CD8-positive, alpha-beta memory T cell (primary cell): ENCODE measurements at regions not wholly inside any gene's neighbourhood (a gene's known extent, or its start where the extent isn't known, plus 50 kb on each side); places are given as distances from the start of the nearest gene placed in this dataset.

Source experiments
- CTCF ChIA-PET: fragments of 350-600 bp; sonication (Branson Sonifier 250); formaldehyde crosslinking; loops from one replicate; lab custom pipeline; 2021; ENCODE audit warnings: antibody characterized with exemption; lab: Charles Lee
- POLR2A ChIA-PET: fragments of 350-600 bp; sonication (Branson Sonifier 250); formaldehyde crosslinking; loops from one replicate; lab custom pipeline; 2021; ENCODE audit warnings: antibody characterized with exemption; lab: Charles Lee
- DNase-seq, 5 donors: peaks; one replicate each; pipeline versions ENCODE4 v3.0.0 to v3.0.0-alpha.2; 2020 to 2022; ENCODE audit warnings: mixed read lengths in 1 of 5
- H3K27ac ChIP-seq: one replicate; pipeline ENCODE4 v1.7.0; 2013; ENCODE audit warnings: low read depth, mild to moderate bottlenecking, low read length, moderate library complexity
- H3K27me3 ChIP-seq: 2 replicates; pipeline ENCODE4 v1.7.0; 2013; ENCODE audit warnings: low read length, mild to moderate bottlenecking; ENCODE audit not compliant: insufficient read depth, poor library complexity, severe bottlenecking
- H3K36me3 ChIP-seq: 2 replicates; pipeline ENCODE4 v1.7.0; 2013; ENCODE audit warnings: mild to moderate bottlenecking, low read length, moderate library complexity; ENCODE audit not compliant: insufficient read depth
- H3K4me1 ChIP-seq: 2 replicates; pipeline ENCODE4 v1.7.0; 2013; ENCODE audit warnings: mild to moderate bottlenecking, low read length, moderate library complexity; ENCODE audit not compliant: insufficient read depth
- H3K4me3 ChIP-seq: 2 replicates; pipeline ENCODE4 v1.7.0; 2013; ENCODE audit warnings: mild to moderate bottlenecking, low read length
- H3K9me3 ChIP-seq: 2 replicates; pipeline ENCODE4 v1.7.0; 2013; ENCODE audit warnings: mild to moderate bottlenecking, low read length
- H3K27ac Mint-ChIP-seq, 8 donors: one replicate each; pipeline ENCODE4 v1.8.0; 2020 to 2021; ENCODE audit warnings: mixed read lengths in 8 of 8, mild to moderate bottlenecking in 6 of 8, inconsistent platforms in 3 of 8, moderate library complexity in 3 of 8
- H3K27me3 Mint-ChIP-seq, 2 donors: one replicate each; pipeline ENCODE4 v1.8.0; 2020 to 2021; ENCODE audit warnings: mixed read lengths in 2 of 2, mild to moderate bottlenecking in 1 of 2, moderate library complexity in 1 of 2
- H3K36me3 Mint-ChIP-seq, 3 donors: one replicate each; pipeline ENCODE4 v1.8.0; 2020 to 2021; ENCODE audit warnings: mixed read lengths in 3 of 3, inconsistent platforms in 1 of 3, mild to moderate bottlenecking in 1 of 3
- H3K4me1 Mint-ChIP-seq, 3 donors: one replicate each; pipeline ENCODE4 v1.8.0; 2020 to 2021; ENCODE audit warnings: mixed read lengths in 3 of 3, inconsistent platforms in 1 of 3, mild to moderate bottlenecking in 1 of 3
- H3K4me3 Mint-ChIP-seq, 7 donors: one replicate each; pipeline ENCODE4 v1.8.0; 2020 to 2021; ENCODE audit warnings: mixed read lengths in 7 of 7, mild to moderate bottlenecking in 6 of 7, moderate library complexity in 4 of 7, inconsistent platforms in 2 of 7
- H3K9me3 Mint-ChIP-seq, 5 donors: one replicate each; pipeline ENCODE4 v1.8.0; 2020 to 2022; ENCODE audit warnings: mixed read lengths in 5 of 5, mild to moderate bottlenecking in 3 of 5, moderate library complexity in 2 of 5, inconsistent platforms in 1 of 5

- no peaks in the 10 kb centered on the region for H3K27me3 ChIP-seq
- Mint-ChIP-seq H3K9me3 (no peaks in the 10 kb centered on the region), H3K36me3 (no peaks in the 10 kb centered on the region), H3K27me3 (peaks cover 5 to 19% of the 10 kb centered on the region in 2 donors), H3K27ac (no peak overlapping the region), H3K4me3 (no peak overlapping the region), H3K4me1 (no peaks in the 10 kb centered on the region)
- ChIA-PET POLR2A (no interaction called here), CTCF (no interaction called here)
- no peaks in the 10 kb centered on the region for H3K4me1 ChIP-seq
- DNase-seq: no peak
- H3K4me3 ChIP-seq: no peak overlapping the region
- no peak overlapping the region for H3K27ac ChIP-seq
- no peaks in the 10 kb centered on the region for H3K9me3 ChIP-seq
- H3K36me3 ChIP-seq: no peaks in the 10 kb centered on the region
Measured at GRCh38 chr18:75530566-75531211, 103.2 kb upstream of the SMIM21 start.

GRCh38 chr18:75530118-75530517, 102.6 kb upstream of the SMIM21 start:
- no peaks in the 10 kb centered on the region for H3K9me3 ChIP-seq
- H3K4me1 ChIP-seq: no peaks in the 10 kb centered on the region
- ChIA-PET POLR2A (no interaction called here), CTCF (no interaction called here)
- no peak overlapping the region for H3K4me3 ChIP-seq
- no peak overlapping the region for H3K27ac Mint-ChIP-seq
- peaks cover 5 to 23% of the 10 kb centered on the region in 2 donors for H3K27me3 Mint-ChIP-seq
- no peaks in the 10 kb centered on the region for H3K27me3 ChIP-seq
- no peaks in the 10 kb centered on the region for H3K36me3 ChIP-seq
- no peaks in the 10 kb centered on the region for H3K9me3 Mint-ChIP-seq
- H3K27ac ChIP-seq: no peak overlapping the region
- DNase-seq: no peak
- no peaks in the 10 kb centered on the region for H3K4me1 Mint-ChIP-seq
- no peak overlapping the region for H3K4me3 Mint-ChIP-seq
- no peaks in the 10 kb centered on the region for H3K36me3 Mint-ChIP-seq

DNA sequence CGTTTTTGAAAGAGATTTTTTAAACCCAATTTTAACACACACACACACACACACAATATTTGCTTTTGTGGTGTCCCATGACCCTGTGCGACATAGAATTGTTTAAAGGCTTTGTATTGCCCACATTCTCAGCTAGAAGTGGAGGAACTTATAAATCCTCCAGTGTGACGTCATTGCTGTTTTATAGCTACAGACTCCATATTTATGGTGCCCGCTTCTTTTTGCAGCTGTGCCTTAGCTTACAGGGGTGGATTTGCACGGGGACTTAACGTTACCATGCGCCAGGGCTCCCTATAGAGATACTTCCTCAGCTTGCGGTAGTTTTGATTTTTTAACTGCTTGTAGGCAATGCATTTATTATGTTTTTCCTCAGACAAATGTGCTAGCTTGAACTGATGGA, 101.9 kb upstream of the SMIM21 start:
- Histone ChIP-seq H3K36me3 (no peaks in the 10 kb centered on the region), H3K4me3 (no peak overlapping the region), H3K27me3 (no peaks in the 10 kb centered on the region), H3K27ac (no peak overlapping the region), H3K9me3 (no peaks in the 10 kb centered on the region), H3K4me1 (no peaks in the 10 kb centered on the region)
- Mint-ChIP-seq H3K36me3 (no peaks in the 10 kb centered on the region), H3K9me3 (no peaks in the 10 kb centered on the region), H3K27ac (no peak overlapping the region), H3K4me1 (no peaks in the 10 kb centered on the region), H3K4me3 (no peak overlapping the region), H3K27me3 (peaks cover 5 to 23% of the 10 kb centered on the region in 2 donors)
- POLR2A ChIA-PET: no interaction called here
- CTCF ChIA-PET: no interaction called here
- DNase-seq: no peak

DNA sequence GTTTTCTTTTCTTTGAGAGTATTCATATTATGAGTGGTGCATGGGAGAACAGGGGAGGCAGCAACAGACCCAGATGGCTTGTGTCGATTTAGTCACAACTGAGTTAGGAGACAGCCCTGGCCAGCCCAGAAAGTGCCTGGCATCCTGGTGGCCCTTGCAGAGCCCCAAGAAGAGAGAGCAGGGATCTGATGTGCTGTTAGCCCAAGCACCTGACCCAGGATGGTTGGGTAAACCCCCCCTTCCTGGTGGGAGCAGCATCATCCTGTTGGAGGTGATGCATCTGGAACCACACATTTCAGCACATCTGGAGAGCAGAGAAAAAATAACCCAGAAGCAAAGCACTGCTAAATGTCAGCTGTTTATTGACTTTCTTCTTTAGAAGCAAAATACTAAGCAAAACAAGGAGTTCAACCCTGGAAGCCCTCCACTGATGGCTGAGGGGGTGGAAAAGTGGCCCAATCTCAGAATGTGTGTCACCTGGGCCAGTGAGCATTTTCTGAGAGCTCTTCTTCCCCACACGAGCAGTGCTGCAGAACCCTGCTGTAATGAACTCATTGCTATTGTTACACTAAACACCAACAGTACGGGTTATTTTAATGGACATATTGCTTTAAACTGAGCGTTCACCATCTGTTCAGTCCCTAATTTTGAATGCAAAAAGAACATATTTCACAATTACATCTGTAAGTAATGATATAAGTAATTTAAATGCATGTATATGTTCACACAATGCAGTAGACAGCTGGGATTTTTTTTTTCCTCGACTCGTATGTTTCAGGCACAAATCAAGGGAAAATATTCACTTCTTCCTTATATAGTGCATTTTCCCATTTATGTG, 100.6 kb upstream of the SMIM21 start:
- H3K4me3 Mint-ChIP-seq: no peak overlapping the region
- no peak for DNase-seq
- no peak overlapping the region for H3K4me3 ChIP-seq
- H3K9me3 ChIP-seq: no peaks in the 10 kb centered on the region
- H3K27me3 ChIP-seq: no peaks in the 10 kb centered on the region
- ChIA-PET CTCF (no interaction called here), POLR2A (no interaction called here)
- H3K27ac Mint-ChIP-seq: no peak overlapping the region
- H3K27me3 Mint-ChIP-seq: peaks cover 5 to 23% of the 10 kb centered on the region in 2 donors
- no peaks in the 10 kb centered on the region for H3K9me3 Mint-ChIP-seq
- H3K36me3 ChIP-seq: no peaks in the 10 kb centered on the region
- no peaks in the 10 kb centered on the region for H3K4me1 Mint-ChIP-seq
- no peak overlapping the region for H3K27ac ChIP-seq
- H3K36me3 Mint-ChIP-seq: no peaks in the 10 kb centered on the region
- H3K4me1 ChIP-seq: no peaks in the 10 kb centered on the region

DNA sequence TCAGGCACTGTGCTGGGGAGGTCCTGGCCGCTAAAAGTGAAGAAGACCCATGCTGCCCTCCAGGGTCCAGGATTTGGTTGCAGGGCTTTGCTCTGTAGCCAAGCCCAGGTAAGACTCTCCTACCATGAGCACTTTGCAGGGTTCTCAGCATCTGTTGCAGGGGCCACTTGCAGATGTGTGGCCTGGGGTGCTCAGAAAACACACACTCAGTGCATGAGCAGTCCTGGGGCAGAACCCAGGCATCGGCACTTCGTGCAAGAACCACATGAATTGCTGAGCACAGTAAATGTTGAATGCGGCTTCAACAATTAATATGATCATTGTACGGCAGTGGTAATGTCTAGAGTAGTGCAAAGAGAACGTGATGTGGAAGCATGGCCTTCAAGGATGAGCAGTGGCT, 98.5 kb upstream of the SMIM21 start:
- no peaks in the 10 kb centered on the region for H3K9me3 ChIP-seq
- no peaks in the 10 kb centered on the region for H3K36me3 ChIP-seq
- POLR2A ChIA-PET: no interaction called here
- no peaks in the 10 kb centered on the region for H3K4me1 ChIP-seq
- no peak overlapping the region for H3K27ac Mint-ChIP-seq
- no peaks in the 10 kb centered on the region for H3K9me3 Mint-ChIP-seq
- no peaks in the 10 kb centered on the region for H3K27me3 ChIP-seq
- no peaks in the 10 kb centered on the region for H3K36me3 Mint-ChIP-seq
- peaks cover 3 to 23% of the 10 kb centered on the region in 2 donors for H3K27me3 Mint-ChIP-seq
- H3K4me3 ChIP-seq: no peak overlapping the region
- no peak overlapping the region for H3K4me3 Mint-ChIP-seq
- no peak for DNase-seq
- no peaks in the 10 kb centered on the region for H3K4me1 Mint-ChIP-seq
- CTCF ChIA-PET: no interaction called here
- H3K27ac ChIP-seq: no peak overlapping the region

DNA sequence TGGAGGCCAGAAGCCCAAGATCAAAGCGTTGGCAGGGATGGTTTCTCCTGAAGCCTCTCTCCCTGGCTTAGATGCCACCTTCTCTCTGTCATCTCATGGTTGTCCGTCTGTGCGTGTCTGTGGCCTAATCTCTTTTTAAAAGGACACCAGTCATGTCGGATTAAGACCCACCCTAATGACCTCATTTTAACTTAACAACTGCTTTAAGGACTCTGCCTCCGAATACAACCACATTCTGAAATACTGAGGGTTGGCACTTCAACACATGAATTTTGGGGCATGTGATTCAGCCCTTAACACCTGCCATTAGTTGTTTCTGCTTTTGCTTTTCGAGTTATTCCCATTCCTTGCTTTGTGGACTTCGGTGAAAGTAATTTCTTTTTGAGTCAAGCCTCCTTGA, 97.8 kb upstream of the SMIM21 start:
- no peak overlapping the region for H3K27ac Mint-ChIP-seq
- no peaks in the 10 kb centered on the region for H3K4me1 Mint-ChIP-seq
- Histone ChIP-seq H3K9me3 (no peaks in the 10 kb centered on the region), H3K4me1 (no peaks in the 10 kb centered on the region), H3K27me3 (no peaks in the 10 kb centered on the region), H3K27ac (no peak overlapping the region), H3K4me3 (no peak overlapping the region), H3K36me3 (no peaks in the 10 kb centered on the region)
- POLR2A ChIA-PET: no interaction called here
- peaks cover 3 to 18% of the 10 kb centered on the region in 2 donors for H3K27me3 Mint-ChIP-seq
- CTCF ChIA-PET: no interaction called here
- H3K9me3 Mint-ChIP-seq: no peaks in the 10 kb centered on the region
- no peak for DNase-seq
- H3K36me3 Mint-ChIP-seq: no peaks in the 10 kb centered on the region
- H3K4me3 Mint-ChIP-seq: no peak overlapping the region

- Histone ChIP-seq H3K27me3 (no peaks in the 10 kb centered on the region), H3K36me3 (no peaks in the 10 kb centered on the region), H3K4me3 (no peak overlapping the region), H3K27ac (no peak overlapping the region), H3K4me1 (no peaks in the 10 kb centered on the region), H3K9me3 (no peaks in the 10 kb centered on the region)
- CTCF ChIA-PET: no interaction called here
- H3K4me3 Mint-ChIP-seq: no peak overlapping the region
- no peak overlapping the region for H3K27ac Mint-ChIP-seq
- H3K27me3 Mint-ChIP-seq: peaks cover 3 to 18% of the 10 kb centered on the region in 2 donors
- H3K4me1 Mint-ChIP-seq: no peaks in the 10 kb centered on the region
- no peaks in the 10 kb centered on the region for H3K9me3 Mint-ChIP-seq
- no peaks in the 10 kb centered on the region for H3K36me3 Mint-ChIP-seq
- DNase-seq: no peak
- POLR2A ChIA-PET: no interaction called here
Measured at GRCh38 chr18:75524841-75525240, 97.3 kb upstream of the SMIM21 start.

GRCh38 chr18:75524181-75524580, 96.7 kb upstream of the SMIM21 start:
- Histone ChIP-seq H3K4me3 (no peak overlapping the region), H3K27ac (no peak overlapping the region), H3K36me3 (no peaks in the 10 kb centered on the region), H3K4me1 (no peaks in the 10 kb centered on the region), H3K9me3 (no peaks in the 10 kb centered on the region), H3K27me3 (no peaks in the 10 kb centered on the region)
- POLR2A ChIA-PET: no interaction called here
- H3K9me3 Mint-ChIP-seq: no peaks in the 10 kb centered on the region
- peaks cover 5 to 18% of the 10 kb centered on the region in 2 donors for H3K27me3 Mint-ChIP-seq
- DNase-seq: no peak
- CTCF ChIA-PET: no interaction called here
- no peaks in the 10 kb centered on the region for H3K36me3 Mint-ChIP-seq
- no peak overlapping the region for H3K27ac Mint-ChIP-seq
- H3K4me1 Mint-ChIP-seq: no peaks in the 10 kb centered on the region
- no peak overlapping the region for H3K4me3 Mint-ChIP-seq
